ENCODE measurements at regions not wholly inside any gene's neighbourhood (a gene's known extent, or its start where the extent isn't known, plus 50 kb on each side); places are given as distances from the start of the nearest gene placed in this dataset.

DNA sequence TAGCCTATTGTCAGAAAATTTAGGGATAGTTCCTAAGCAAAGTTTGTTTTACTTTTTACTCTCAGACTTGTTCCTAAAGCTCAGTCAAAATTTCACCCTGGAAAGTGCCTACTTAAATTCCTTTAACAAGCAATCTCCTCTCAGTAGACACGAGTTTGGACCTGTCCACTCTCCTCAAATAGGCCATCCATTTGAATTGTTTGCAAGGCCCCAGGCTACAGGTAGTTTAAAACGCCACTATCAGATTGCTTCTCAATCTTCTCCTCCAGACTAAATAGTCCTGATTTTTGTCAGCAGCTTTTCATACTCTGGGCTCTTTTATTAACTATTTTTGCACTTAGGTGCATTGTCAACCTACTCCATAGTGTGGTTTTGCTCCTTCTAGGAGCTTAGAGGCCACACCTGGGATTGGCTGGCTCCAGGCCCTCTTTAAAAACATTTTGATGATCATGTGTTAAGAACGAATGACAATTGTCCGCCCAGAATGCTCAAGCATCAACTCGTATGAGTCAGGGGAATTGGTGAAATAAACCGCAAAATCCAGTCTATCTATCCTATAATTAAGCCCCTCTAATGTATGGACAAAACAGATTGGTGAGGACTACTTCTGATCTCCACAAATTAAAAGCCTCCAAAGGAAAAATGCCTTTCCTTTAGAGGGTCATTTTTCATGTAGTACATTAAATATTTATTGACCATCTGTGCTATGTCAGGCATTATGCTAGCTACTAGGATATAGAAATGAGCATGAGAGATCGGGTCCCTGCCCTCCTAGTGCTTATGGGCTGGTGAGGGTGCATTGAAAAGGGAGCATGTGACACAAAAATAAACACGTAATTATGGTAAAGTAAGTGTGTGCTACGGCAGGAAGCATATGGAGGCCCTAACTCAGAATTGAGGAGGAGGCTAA is 333.8 kb upstream of the TNP1 start:
- Mint-ChIP-seq H3K27ac (no peak overlapping the region), H3K9me3 (peaks cover 5 to 16% (median 7%) of the 10 kb centered on the region in 7 donors), H3K27me3 (ENCODE audit: low read depth in 3 of 3) (peaks cover 36 to 69% (median 41%) of the 10 kb centered on the region in 3 donors), H3K4me1 (no peaks in the 10 kb centered on the region), H3K36me3 (no peaks in the 10 kb centered on the region), H3K4me3 (peak overlapping the region in 1 of 2 donors; percentile 2)
- Histone ChIP-seq H3K4me3 (replicated peaks in 1 of 3; ENCODE audit: low read depth in 2 of 3, low read length in 3 of 3) (no peak overlapping the region), H3K4me2 (replicated peaks; ENCODE audit: extremely low read depth, low read length, poor library complexity, severe bottlenecking) (no peak overlapping the region), H4K20me1 (ENCODE audit: insufficient read depth, low read length) (no peaks in the 10 kb centered on the region), H2AFZ (ENCODE audit: insufficient read depth, low read depth, low read length, poor library complexity, severe bottlenecking) (no peak overlapping the region), H3K27ac (ENCODE audit: low read depth in 1 of 2, low read length in 2 of 2) (no peak overlapping the region), H3K9me3 (replicated peaks in 1 of 2; ENCODE audit: control insufficient read depth in 1 of 2, insufficient read depth in 1 of 2, low read length in 2 of 2) (peaks cover 6 to 7% of the 10 kb centered on the region in 2 donors), H3K4me1 (ENCODE audit: control insufficient read depth in 1 of 2, insufficient read depth in 2 of 2, low read length in 2 of 2) (no peaks in the 10 kb centered on the region), H3K9ac (ENCODE audit: insufficient read depth, low read length, poor library complexity, severe bottlenecking) (no peak overlapping the region), H3K27me3 (ENCODE audit: control insufficient read depth in 2 of 2, insufficient read depth in 2 of 2, low read length in 2 of 2) (peaks cover 61 to 75% of the 10 kb centered on the region in 2 donors), H3K79me2 (ENCODE audit: insufficient read depth, low read length) (no peaks in the 10 kb centered on the region), H3K36me3 (replicated peaks in 1 of 2; ENCODE audit: control insufficient read depth in 1 of 2, insufficient read depth in 2 of 2, low read length in 2 of 2) (no peaks in the 10 kb centered on the region)
- DNase-seq: no peak
- 93% methylated on average over 4 of the region's 9 CpGs for WGBS (ENCODE audit: insufficient coverage)
- intact Hi-C loops (cut with micrococcal nuclease): loop anchor here in 1 of 2 donors (10.0 kb wide), 1 partner anchor 51 kb away; no protein-coding TSS in a partner anchor
- no peak for TF ChIP-seq CTCF (IDR thresholded peaks at IDR 0.05)

DNA sequence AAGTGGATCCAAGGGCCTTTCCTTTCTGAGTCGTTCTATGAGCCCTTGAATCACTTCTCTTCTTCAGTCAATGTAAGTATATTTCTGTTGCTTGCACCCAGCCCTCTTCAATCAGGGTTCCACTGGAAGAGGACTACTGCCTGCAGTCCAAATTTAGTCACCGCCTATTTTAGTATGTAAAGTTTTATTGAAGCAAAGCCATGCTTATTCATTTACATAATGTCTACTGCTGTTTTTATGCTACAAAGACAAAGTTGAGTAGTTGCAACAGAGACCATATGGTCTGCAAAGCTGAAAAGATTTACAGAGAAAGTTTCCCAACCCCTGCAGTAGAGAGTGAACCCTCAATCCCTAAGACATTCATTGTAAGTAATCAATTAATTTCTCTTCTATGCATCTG is 332.5 kb upstream of the TNP1 start:
- H3K9me3 ChIP-seq (replicated peaks in 1 of 2; ENCODE audit: control insufficient read depth in 1 of 2, insufficient read depth in 1 of 2, low read length in 2 of 2): peaks cover 6 to 7% of the 10 kb centered on the region in 2 donors
- H3K9ac ChIP-seq (ENCODE audit: insufficient read depth, low read length, poor library complexity, severe bottlenecking): no peak overlapping the region
- DNase-seq: no peak
- Mint-ChIP-seq H3K9me3 (peaks cover 4 to 14% (median 5%) of the 10 kb centered on the region in 7 donors), H3K4me1 (no peaks in the 10 kb centered on the region), H3K27ac (no peak overlapping the region), H3K4me3 (peak overlapping the region in 1 of 2 donors; percentile 36), H3K36me3 (no peaks in the 10 kb centered on the region), H3K27me3 (ENCODE audit: low read depth in 3 of 3) (peaks cover 25 to 62% (median 42%) of the 10 kb centered on the region in 3 donors)
- H3K4me2 ChIP-seq (replicated peaks; ENCODE audit: extremely low read depth, low read length, poor library complexity, severe bottlenecking): no peak overlapping the region
- no CpG with 5 or more reads among the region's 2 CpGs for WGBS (ENCODE audit: insufficient coverage)
- peaks cover 57 to 70% of the 10 kb centered on the region in 2 donors for H3K27me3 ChIP-seq (ENCODE audit: control insufficient read depth in 2 of 2, insufficient read depth in 2 of 2, low read length in 2 of 2)
- no peak overlapping the region for H2AFZ ChIP-seq (ENCODE audit: insufficient read depth, low read depth, low read length, poor library complexity, severe bottlenecking)
- no peak overlapping the region for H3K4me3 ChIP-seq (replicated peaks in 1 of 3; ENCODE audit: low read depth in 2 of 3, low read length in 3 of 3)
- TF ChIP-seq CTCF (IDR thresholded peaks at IDR 0.05): no peak
- no peaks in the 10 kb centered on the region for H3K4me1 ChIP-seq (ENCODE audit: control insufficient read depth in 1 of 2, insufficient read depth in 2 of 2, low read length in 2 of 2)
- intact Hi-C loops (cut with micrococcal nuclease): loop anchor here in 1 of 2 donors (10.0 kb wide), 1 partner anchor 52 kb away; no protein-coding TSS in a partner anchor
- no peaks in the 10 kb centered on the region for H3K36me3 ChIP-seq (replicated peaks in 1 of 2; ENCODE audit: control insufficient read depth in 1 of 2, insufficient read depth in 2 of 2, low read length in 2 of 2)
- no peaks in the 10 kb centered on the region for H4K20me1 ChIP-seq (ENCODE audit: insufficient read depth, low read length)
- no peak overlapping the region for H3K27ac ChIP-seq (ENCODE audit: low read depth in 1 of 2, low read length in 2 of 2)
- no peaks in the 10 kb centered on the region for H3K79me2 ChIP-seq (ENCODE audit: insufficient read depth, low read length)

Measured in CD14-positive monocyte (primary cell).